SK-N-SH (cell line): ENCODE measurements at regions not wholly inside any gene's neighbourhood (a gene's known extent, or its start where the extent isn't known, plus 50 kb on each side); places are given as distances from the start of the nearest gene placed in this dataset.

Experiments
- CTCF ChIA-PET: fragments of 300-600, 350-600 bp; formaldehyde crosslinking; extraction: SDS; loops from one replicate; lab custom pipeline; 2021; lab: Yijun Ruan, JAX
- POLR2A ChIA-PET: fragments of 350-600 bp; sonication (Branson Sonifier 250); formaldehyde crosslinking; extraction: SDS; loops from one replicate; lab custom pipeline; 2020; ENCODE audit warnings: antibody characterized with exemption, inconsistent platforms; lab: Yijun Ruan, JAX
- DNase-seq: peaks from one replicate; pipeline ENCODE4 v3.0.0; 2012
- H2AFZ ChIP-seq: fragments of 200-600 bp; sonication (generic); 2 replicates; pipeline ENCODE4 v1.8.1; 2016; ENCODE audit warnings: antibody characterized with exemption, mild to moderate bottlenecking, low read depth
- H3F3A ChIP-seq: fragments of 200-600 bp; sonication (generic); replicated peaks from 2 replicates; pipeline ENCODE3; 2016; ENCODE audit warnings: antibody characterized with exemption, mild to moderate bottlenecking; ENCODE audit not compliant: insufficient read depth
- H3K27ac ChIP-seq, 2 experiments: fragments of 200-500 bp in 1 of 2; fragments of 200-600 bp in 1 of 2; sonication (Bioruptor generic) in 1 of 2; sonication (generic), shearing (Covaris generic) in 1 of 2; 2 replicates each; pipeline versions ENCODE4 v1.5.1 to v1.6.1; 2014 to 2016; ENCODE audit warnings: low read depth in 2 of 2, inconsistent platforms in 1 of 2, low read length in 1 of 2, mild to moderate bottlenecking in 1 of 2, mixed read lengths in 1 of 2
- H3K27me3 ChIP-seq: fragments of 200-600 bp; sonication (generic), shearing (Covaris generic); 2 replicates; pipeline ENCODE4 v1.6.1; 2016; ENCODE audit warnings: mixed run types; ENCODE audit not compliant: insufficient read depth
- H3K36me3 ChIP-seq, 2 experiments: fragments of 200-500 bp in 1 of 2; fragments of 200-600 bp in 1 of 2; sonication (Bioruptor generic) in 1 of 2; sonication (generic) in 1 of 2; replicated peaks in 1 of 2; 2 replicates each; pipeline versions ENCODE3 to v1.5.1; 2014 to 2016; ENCODE audit warnings: low read length in 1 of 2, mild to moderate bottlenecking in 1 of 2; ENCODE audit not compliant: insufficient read depth in 2 of 2, control insufficient read depth in 1 of 2
- H3K4me1 ChIP-seq, 2 experiments: fragments of 200-500 bp in 1 of 2; fragments of 200-600 bp in 1 of 2; sonication (Bioruptor generic) in 1 of 2; sonication (generic), shearing (Covaris generic) in 1 of 2; 2 replicates each; pipeline versions ENCODE4 v1.5.1 to v1.6.1; 2014 to 2016; ENCODE audit warnings: low read depth in 1 of 2, low read length in 1 of 2, mixed run types in 1 of 2; ENCODE audit not compliant: insufficient read depth in 2 of 2, control insufficient read depth in 1 of 2
- H3K4me2 ChIP-seq: fragments of 200-600 bp; sonication (generic), shearing (Covaris generic); 2 replicates; pipeline ENCODE4 v1.6.1; 2017; ENCODE audit warnings: mixed run types
- H3K4me3 ChIP-seq, 2 experiments: fragments of 200-500 bp in 1 of 2; fragments of 200-600 bp in 1 of 2; sonication (Bioruptor generic) in 1 of 2; sonication (generic), shearing (Covaris generic) in 1 of 2; 2 replicates each; pipeline versions ENCODE4 v1.5.1 to v1.8.1; 2014 to 2016; ENCODE audit warnings: low read depth in 2 of 2, inconsistent platforms in 1 of 2, low read length in 1 of 2, mild to moderate bottlenecking in 1 of 2, mixed read lengths in 1 of 2, moderate library complexity in 1 of 2
- H3K79me2 ChIP-seq: fragments of 200-600 bp; sonication (generic); 2 replicates; pipeline ENCODE4 v1.8.1; 2017; ENCODE audit warnings: mild to moderate bottlenecking; ENCODE audit not compliant: insufficient read depth
- H3K9ac ChIP-seq: fragments of 200-600 bp; sonication (generic); 2 replicates; pipeline ENCODE4 v1.6.1; 2017; ENCODE audit warnings: mixed run types
- H3K9me2 ChIP-seq: fragments of 200-600 bp; sonication (generic); 2 replicates; pipeline ENCODE4 v1.6.1; 2017; ENCODE audit warnings: mixed run types
- H3K9me3 ChIP-seq: fragments of 200-600 bp; sonication (generic); 2 replicates; pipeline ENCODE4 v1.6.1; 2017; ENCODE audit warnings: mixed run types, mild to moderate bottlenecking, moderate library complexity
- H4K20me1 ChIP-seq: fragments of 200-600 bp; sonication (generic); 2 replicates; pipeline ENCODE4 v1.6.1; 2017; ENCODE audit warnings: mild to moderate bottlenecking, mixed run types; ENCODE audit not compliant: insufficient read depth
- CHD2 ChIP-seq: fragments of 150-350 bp; IDR thresholded peaks from 2 replicates; pipeline ENCODE4 v1.6.1; 2018; ENCODE audit warnings: low read length; ENCODE audit not compliant: partially characterized antibody
- ELF1 ChIP-seq: IDR thresholded peaks from 2 replicates; pipeline ENCODE4 v1.4.0; 2012
- FOXM1 ChIP-seq: IDR thresholded peaks from 2 replicates; pipeline ENCODE4 v1.4.0; 2012; ENCODE audit warnings: low read depth, mild to moderate bottlenecking
- IRF3 ChIP-seq: fragments of 150-350 bp; IDR thresholded peaks from 2 replicates; pipeline ENCODE4 v1.6.1; 2016; ENCODE audit warnings: mild to moderate bottlenecking, low read depth, low read length
- JUND ChIP-seq: IDR thresholded peaks from 2 replicates; pipeline ENCODE4 v1.4.0; 2012
- PBX3 ChIP-seq: IDR thresholded peaks from 2 replicates; pipeline ENCODE4; 2012
- POLR2AphosphoS5 ChIP-seq: IDR thresholded peaks from 2 replicates; pipeline ENCODE4 v1.6.1; 2012; ENCODE audit warnings: low read depth, low read length
- RAD21 ChIP-seq: IDR thresholded peaks from 2 replicates; pipeline ENCODE4 v1.6.1; 2012; ENCODE audit warnings: mild to moderate bottlenecking, low read length
- RFX5 ChIP-seq: IDR thresholded peaks from 2 replicates; pipeline ENCODE4 v1.6.1; 2012; ENCODE audit warnings: mild to moderate bottlenecking, improper control_type of control experiment, low read length
- SIN3A ChIP-seq: IDR thresholded peaks from 2 replicates; pipeline ENCODE4 v1.6.1; 2012; ENCODE audit warnings: low read depth, mild to moderate bottlenecking, low read length, moderate library complexity, borderline replicate concordance
- SMC3 ChIP-seq: IDR thresholded peaks from 2 replicates; pipeline ENCODE4 v1.6.1; 2012; ENCODE audit warnings: low read depth, low read length, improper control_type of control experiment
- TAF1 ChIP-seq: IDR thresholded peaks from 2 replicates; pipeline ENCODE4 v1.6.1; 2012; ENCODE audit warnings: low read depth, mild to moderate bottlenecking, low read length, moderate library complexity, borderline replicate concordance
- TCF12 ChIP-seq: IDR thresholded peaks from 2 replicates; pipeline ENCODE4 v1.4.0; 2012
- USF2 ChIP-seq: fragments of 150-350 bp; IDR thresholded peaks from 2 replicates; pipeline ENCODE4 v1.6.1; 2017; ENCODE audit warnings: antibody characterized with exemption, low read length, low read depth, borderline replicate concordance
- ZBTB33 ChIP-seq: IDR thresholded peaks from 2 replicates; pipeline ENCODE4 v1.4.0; 2012; ENCODE audit warnings: low read depth, borderline replicate concordance
- WGBS: methylation state at CpG from one replicate; pipeline ENCODE4 v1.1.6; 2017; ENCODE audit warnings: low lambda C conversion rate; 5-methylcytosine and 5-hydroxymethylcytosine counted together

GRCh38 chr16:79982862-79983261 lies 382.3 kb upstream of the MAF start:
- Histone ChIP-seq H3F3A (no peaks in the 10 kb centered on the region), H3K4me1 (no peaks in the 10 kb centered on the region), H3K36me3 (no peaks in the 10 kb centered on the region), H3K79me2 (no peaks in the 10 kb centered on the region), H3K4me2 (no peak overlapping the region), H4K20me1 (no peaks in the 10 kb centered on the region), H3K9ac (no peak overlapping the region), H3K9me3 (no peaks in the 10 kb centered on the region), H3K27ac (no peak overlapping the region), H3K9me2 (no peaks in the 10 kb centered on the region; the same call in 1 of the 2 replicates), H3K27me3 (no peaks in the 10 kb centered on the region), H2AFZ (no peak overlapping the region), H3K4me3 (no peak overlapping the region)
- no peak for DNase-seq
- POLR2A ChIA-PET = no interaction called here
- CTCF ChIA-PET = interaction anchor here (1.1 kb wide), 1 partner anchor 325 kb away, joined by 3 read pairs; no protein-coding TSS in a partner anchor
- TF ChIP-seq SIN3A (no peak), RAD21 (no peak), SMC3 (no peak), CHD2 (no peak), PBX3 (no peak), RFX5 (no peak), POLR2AphosphoS5 (no peak), TCF12 (no peak), TAF1 (no peak), JUND (no peak), ZBTB33 (no peak), FOXM1 (no peak), USF2 (no peak)
- 28% methylated on average over 2 of the region's 2 CpGs for WGBS

GRCh38 chr16:79982361-79982760 lies 381.8 kb upstream of the MAF start:
- H3K4me2 ChIP-seq = no peak overlapping the region
- H3F3A ChIP-seq = no peaks in the 10 kb centered on the region
- CTCF ChIA-PET = interaction anchor here (1.1 kb wide), 1 partner anchor 326 kb away, joined by 3 read pairs; no protein-coding TSS in a partner anchor
- H3K9me3 ChIP-seq = no peaks in the 10 kb centered on the region
- no peaks in the 10 kb centered on the region; the same call in 1 of the 2 replicates for H3K9me2 ChIP-seq
- no peak overlapping the region for H3K4me3 ChIP-seq
- no peaks in the 10 kb centered on the region for H3K79me2 ChIP-seq
- H3K9ac ChIP-seq = no peak overlapping the region
- TF ChIP-seq IRF3 (no peak), USF2 (no peak), SMC3 (no peak), ELF1 (no peak), PBX3 (no peak)
- H3K27ac ChIP-seq = no peak overlapping the region
- no peaks in the 10 kb centered on the region for H3K27me3 ChIP-seq
- no peaks in the 10 kb centered on the region for H3K4me1 ChIP-seq
- WGBS = 48% methylated on average over 4 of the region's 4 CpGs
- DNase-seq = no peak
- POLR2A ChIA-PET = no interaction called here
- H4K20me1 ChIP-seq = no peaks in the 10 kb centered on the region
- H3K36me3 ChIP-seq = no peaks in the 10 kb centered on the region
- no peak overlapping the region for H2AFZ ChIP-seq
